SK-N-SH treated with all-trans-retinoic acid at 6 μM for 48 hours (cell line): ENCODE measurements at regions not wholly inside any gene's neighbourhood (a gene's known extent, or its start where the extent isn't known, plus 50 kb on each side); places are given as distances from the start of the nearest gene placed in this dataset.

Experiments
- ATAC-seq: fragments of 200-7000 bp; cut with Tn5 transposase; 3 replicates; pipeline ENCODE4 v1.9.1; 2020; ENCODE audit warnings: mild to moderate bottlenecking, moderate library complexity
- ARNTL ChIP-seq: fragments of 450-650 bp; formaldehyde crosslinking; IDR thresholded peaks from 2 replicates; pipeline ENCODE4 v1.5.0; 2020; ENCODE audit warnings: low read depth, mild to moderate bottlenecking, moderate library complexity, borderline replicate concordance
- BACH2 ChIP-seq: fragments of 250-450 bp; sonication (Bioruptor Pico); IDR thresholded peaks from 2 replicates; pipeline ENCODE4 v1.9.0; 2021; ENCODE audit warnings: mild to moderate bottlenecking, borderline replicate concordance
- CSDC2 ChIP-seq: fragments of 250-450 bp; sonication (Bioruptor Pico); IDR thresholded peaks from 2 replicates; pipeline ENCODE4 v1.5.0; 2020; ENCODE audit warnings: mild to moderate bottlenecking, moderate library complexity
- ESRRG ChIP-seq: fragments of 250-450 bp; sonication (Bioruptor Pico); IDR thresholded peaks from 2 replicates; pipeline ENCODE4 v1.6.1; 2021; ENCODE audit warnings: mild to moderate bottlenecking
- GLIS3 ChIP-seq: fragments of 250-450 bp; sonication (Bioruptor Pico); IDR thresholded peaks from 2 replicates; pipeline ENCODE4 v1.5.0; 2020; ENCODE audit warnings: mild to moderate bottlenecking, moderate library complexity
- ISL1 ChIP-seq: fragments of 250-450 bp; sonication (Bioruptor Pico); IDR thresholded peaks from 2 replicates; pipeline ENCODE4 v2.1.2; 2022; ENCODE audit warnings: mild to moderate bottlenecking, moderate library complexity
- OSR1 ChIP-seq: fragments of 250-450 bp; sonication (Bioruptor Pico); IDR thresholded peaks from 2 replicates; pipeline ENCODE4 v1.8.0; 2022; ENCODE audit warnings: moderate library complexity, mild to moderate bottlenecking, inconsistent platforms
- PPARA ChIP-seq: fragments of 250-450 bp; sonication (Bioruptor Pico); IDR thresholded peaks from 2 replicates; pipeline ENCODE4 v1.5.0; 2020; ENCODE audit warnings: mild to moderate bottlenecking, borderline replicate concordance
- SNAI2 ChIP-seq: fragments of 250-450 bp; sonication (Bioruptor Pico); IDR thresholded peaks from 2 replicates; pipeline ENCODE4 v1.5.0; 2020; ENCODE audit warnings: mild to moderate bottlenecking, moderate library complexity
- TCF4 ChIP-seq: fragments of 250-450 bp; sonication (Bioruptor Pico); IDR thresholded peaks from 2 replicates; pipeline ENCODE4 v1.8.0; 2021; ENCODE audit warnings: mild to moderate bottlenecking, moderate library complexity, borderline replicate concordance
- TOX ChIP-seq: fragments of 250-450 bp; sonication (Bioruptor Pico); IDR thresholded peaks from 2 replicates; pipeline ENCODE4 v1.8.0; 2021; ENCODE audit warnings: mild to moderate bottlenecking, moderate library complexity, borderline replicate concordance
- ZC3H10 ChIP-seq: fragments of 250-450 bp; sonication (Bioruptor Pico); IDR thresholded peaks from 2 replicates; pipeline ENCODE4 v1.5.1; 2021; ENCODE audit warnings: mild to moderate bottlenecking, moderate library complexity
- ZFP3 ChIP-seq: fragments of 250-450 bp; sonication (Bioruptor Pico); IDR thresholded peaks from 2 replicates; pipeline ENCODE4 v1.5.0; 2020; ENCODE audit warnings: mild to moderate bottlenecking, moderate library complexity
- ZFP30 ChIP-seq: fragments of 450-650 bp; formaldehyde crosslinking; IDR thresholded peaks from 2 replicates; pipeline ENCODE4 v1.5.0; 2022; ENCODE audit warnings: mild to moderate bottlenecking, moderate library complexity
- ZNF565 ChIP-seq: fragments of 450-650 bp; formaldehyde crosslinking; conservative IDR thresholded peaks from 2 replicates; pipeline ENCODE4 v1.5.0; 2020; ENCODE audit warnings: low read depth, mild to moderate bottlenecking, moderate library complexity
- ZNF70 ChIP-seq: fragments of 450-650 bp; formaldehyde crosslinking; IDR thresholded peaks from 2 replicates; pipeline ENCODE4 v1.5.0; 2020; ENCODE audit warnings: mild to moderate bottlenecking, moderate library complexity
- ZNF8 ChIP-seq: fragments of 450-650 bp; formaldehyde crosslinking; IDR thresholded peaks from 2 replicates; pipeline ENCODE4 v1.5.0; 2020; ENCODE audit warnings: mild to moderate bottlenecking, moderate library complexity
- TF ChIP-seq, protein P1 (sequence below): fragments of 250-450 bp; sonication (Bioruptor Pico); IDR thresholded peaks from 2 replicates; pipeline ENCODE4 v1.5.1; 2021; ENCODE audit warnings: mild to moderate bottlenecking, moderate library complexity
- TF ChIP-seq, protein P2 (sequence below): fragments of 250-450 bp; sonication (Bioruptor Pico); IDR thresholded peaks from 2 replicates; pipeline ENCODE4 v1.8.0; 2021; ENCODE audit warnings: low read depth, mild to moderate bottlenecking, moderate library complexity, borderline replicate concordance
- TF ChIP-seq, protein P3 (sequence below): fragments of 250-450 bp; sonication (Bioruptor Pico); IDR thresholded peaks from 2 replicates; pipeline ENCODE4 v1.5.1; 2020; ENCODE audit warnings: low read depth, mild to moderate bottlenecking, moderate library complexity
- TF ChIP-seq, protein P4 (sequence below): fragments of 250-450 bp; sonication (Bioruptor Pico); IDR thresholded peaks from 2 replicates; pipeline ENCODE4 v1.5.0; 2020; ENCODE audit warnings: mild to moderate bottlenecking, moderate library complexity

DNA sequence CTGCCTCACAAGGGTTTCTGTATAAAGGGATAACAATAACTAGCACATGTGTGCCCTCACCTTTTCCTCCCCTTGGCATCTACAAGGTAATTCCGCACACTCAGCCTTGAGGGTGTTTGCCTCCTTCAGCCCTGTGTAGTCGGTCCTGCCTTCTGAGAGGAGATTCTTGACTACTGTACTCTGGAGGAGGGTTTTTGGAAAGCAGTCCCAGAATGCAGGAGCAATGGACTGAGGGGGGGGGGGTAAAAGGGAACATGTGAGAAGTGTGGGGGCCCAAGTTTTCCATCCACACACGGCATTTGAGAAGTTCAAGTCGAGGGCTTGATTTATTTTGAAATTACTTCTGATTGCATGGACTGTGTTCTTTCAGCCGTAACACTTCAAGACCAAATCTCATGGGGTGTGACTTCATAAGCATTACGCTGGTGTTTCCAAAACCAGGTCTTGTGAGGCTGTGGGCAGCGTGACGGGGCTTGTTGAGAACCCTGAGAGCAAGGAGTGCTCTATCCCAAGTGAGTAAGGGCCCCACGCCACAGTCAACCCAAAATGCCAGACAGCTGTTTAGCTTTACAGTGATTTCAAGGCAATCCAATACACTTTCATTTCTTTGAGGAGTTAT, 198.7 kb upstream of the MEIS1 start:
- no peak for TF ChIP-seq ZNF70 (CRISPR knock-in tag)
- no peak for TF ChIP-seq SNAI2 (CRISPR knock-in tag)
- TF ChIP-seq ZC3H10 = no peak
- TF ChIP-seq CSDC2 (CRISPR knock-in tag) = no peak
- TF ChIP-seq ARNTL (CRISPR knock-in tag) = no peak
- TF ChIP-seq, protein P1, sequence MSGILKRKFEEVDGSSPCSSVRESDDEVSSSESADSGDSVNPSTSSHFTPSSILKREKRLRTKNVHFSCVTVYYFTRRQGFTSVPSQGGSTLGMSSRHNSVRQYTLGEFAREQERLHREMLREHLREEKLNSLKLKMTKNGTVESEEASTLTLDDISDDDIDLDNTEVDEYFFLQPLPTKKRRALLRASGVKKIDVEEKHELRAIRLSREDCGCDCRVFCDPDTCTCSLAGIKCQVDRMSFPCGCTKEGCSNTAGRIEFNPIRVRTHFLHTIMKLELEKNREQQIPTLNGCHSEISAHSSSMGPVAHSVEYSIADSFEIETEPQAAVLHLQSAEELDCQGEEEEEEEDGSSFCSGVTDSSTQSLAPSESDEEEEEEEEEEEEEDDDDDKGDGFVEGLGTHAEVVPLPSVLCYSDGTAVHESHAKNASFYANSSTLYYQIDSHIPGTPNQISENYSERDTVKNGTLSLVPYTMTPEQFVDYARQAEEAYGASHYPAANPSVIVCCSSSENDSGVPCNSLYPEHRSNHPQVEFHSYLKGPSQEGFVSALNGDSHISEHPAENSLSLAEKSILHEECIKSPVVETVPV (CRISPR knock-in tag) = no peak
- no peak for TF ChIP-seq ISL1
- no peak for TF ChIP-seq ZNF565 (CRISPR knock-in tag)
- TF ChIP-seq, protein P2, sequence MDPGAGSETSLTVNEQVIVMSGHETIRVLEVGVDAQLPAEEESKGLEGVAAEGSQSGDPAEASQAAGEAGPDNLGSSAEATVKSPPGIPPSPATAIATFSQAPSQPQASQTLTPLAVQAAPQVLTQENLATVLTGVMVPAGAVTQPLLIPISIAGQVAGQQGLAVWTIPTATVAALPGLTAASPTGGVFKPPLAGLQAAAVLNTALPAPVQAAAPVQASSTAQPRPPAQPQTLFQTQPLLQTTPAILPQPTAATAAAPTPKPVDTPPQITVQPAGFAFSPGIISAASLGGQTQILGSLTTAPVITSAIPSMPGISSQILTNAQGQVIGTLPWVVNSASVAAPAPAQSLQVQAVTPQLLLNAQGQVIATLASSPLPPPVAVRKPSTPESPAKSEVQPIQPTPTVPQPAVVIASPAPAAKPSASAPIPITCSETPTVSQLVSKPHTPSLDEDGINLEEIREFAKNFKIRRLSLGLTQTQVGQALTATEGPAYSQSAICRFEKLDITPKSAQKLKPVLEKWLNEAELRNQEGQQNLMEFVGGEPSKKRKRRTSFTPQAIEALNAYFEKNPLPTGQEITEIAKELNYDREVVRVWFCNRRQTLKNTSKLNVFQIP (CRISPR knock-in tag) = no peak
- TF ChIP-seq, protein P3, sequence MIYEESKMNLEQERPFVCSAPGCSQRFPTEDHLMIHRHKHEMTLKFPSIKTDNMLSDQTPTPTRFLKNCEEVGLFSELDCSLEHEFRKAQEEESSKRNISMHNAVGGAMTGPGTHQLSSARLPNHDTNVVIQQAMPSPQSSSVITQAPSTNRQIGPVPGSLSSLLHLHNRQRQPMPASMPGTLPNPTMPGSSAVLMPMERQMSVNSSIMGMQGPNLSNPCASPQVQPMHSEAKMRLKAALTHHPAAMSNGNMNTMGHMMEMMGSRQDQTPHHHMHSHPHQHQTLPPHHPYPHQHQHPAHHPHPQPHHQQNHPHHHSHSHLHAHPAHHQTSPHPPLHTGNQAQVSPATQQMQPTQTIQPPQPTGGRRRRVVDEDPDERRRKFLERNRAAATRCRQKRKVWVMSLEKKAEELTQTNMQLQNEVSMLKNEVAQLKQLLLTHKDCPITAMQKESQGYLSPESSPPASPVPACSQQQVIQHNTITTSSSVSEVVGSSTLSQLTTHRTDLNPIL (CRISPR knock-in tag) = no peak
- TF ChIP-seq PPARA = no peak
- no peak for TF ChIP-seq TOX (CRISPR knock-in tag)
- TF ChIP-seq TCF4 (CRISPR knock-in tag) = no peak
- TF ChIP-seq BACH2 (CRISPR knock-in tag) = no peak
- TF ChIP-seq GLIS3 (CRISPR knock-in tag) = no peak
- no peak for TF ChIP-seq ZFP3 (CRISPR knock-in tag)
- no peak for TF ChIP-seq ESRRG (CRISPR knock-in tag)
- no peak for ATAC-seq

DNA sequence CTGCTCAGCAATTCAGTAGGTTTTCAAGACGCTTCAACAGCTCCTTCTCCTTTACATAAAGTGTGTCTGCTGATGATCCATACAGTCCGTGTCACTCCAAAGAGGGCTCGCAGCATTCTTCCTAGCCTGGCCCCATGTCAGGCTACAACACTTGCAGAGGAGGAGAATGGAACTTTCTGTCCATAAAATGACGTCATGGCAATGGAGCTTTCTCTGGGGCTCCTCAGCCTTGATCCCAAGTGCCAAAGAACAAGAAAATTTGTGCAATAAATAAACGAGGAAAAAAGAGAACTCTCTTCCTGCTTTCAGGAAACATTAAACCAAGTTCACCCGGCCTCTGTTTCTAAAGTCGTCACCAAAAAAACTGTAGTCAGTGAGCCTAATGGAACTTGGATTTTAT, 199.5 kb upstream of the MEIS1 start:
- TF ChIP-seq OSR1 (CRISPR knock-in tag) = no peak
- TF ChIP-seq, protein P1 (CRISPR knock-in tag) = no peak
- TF ChIP-seq, protein P4, sequence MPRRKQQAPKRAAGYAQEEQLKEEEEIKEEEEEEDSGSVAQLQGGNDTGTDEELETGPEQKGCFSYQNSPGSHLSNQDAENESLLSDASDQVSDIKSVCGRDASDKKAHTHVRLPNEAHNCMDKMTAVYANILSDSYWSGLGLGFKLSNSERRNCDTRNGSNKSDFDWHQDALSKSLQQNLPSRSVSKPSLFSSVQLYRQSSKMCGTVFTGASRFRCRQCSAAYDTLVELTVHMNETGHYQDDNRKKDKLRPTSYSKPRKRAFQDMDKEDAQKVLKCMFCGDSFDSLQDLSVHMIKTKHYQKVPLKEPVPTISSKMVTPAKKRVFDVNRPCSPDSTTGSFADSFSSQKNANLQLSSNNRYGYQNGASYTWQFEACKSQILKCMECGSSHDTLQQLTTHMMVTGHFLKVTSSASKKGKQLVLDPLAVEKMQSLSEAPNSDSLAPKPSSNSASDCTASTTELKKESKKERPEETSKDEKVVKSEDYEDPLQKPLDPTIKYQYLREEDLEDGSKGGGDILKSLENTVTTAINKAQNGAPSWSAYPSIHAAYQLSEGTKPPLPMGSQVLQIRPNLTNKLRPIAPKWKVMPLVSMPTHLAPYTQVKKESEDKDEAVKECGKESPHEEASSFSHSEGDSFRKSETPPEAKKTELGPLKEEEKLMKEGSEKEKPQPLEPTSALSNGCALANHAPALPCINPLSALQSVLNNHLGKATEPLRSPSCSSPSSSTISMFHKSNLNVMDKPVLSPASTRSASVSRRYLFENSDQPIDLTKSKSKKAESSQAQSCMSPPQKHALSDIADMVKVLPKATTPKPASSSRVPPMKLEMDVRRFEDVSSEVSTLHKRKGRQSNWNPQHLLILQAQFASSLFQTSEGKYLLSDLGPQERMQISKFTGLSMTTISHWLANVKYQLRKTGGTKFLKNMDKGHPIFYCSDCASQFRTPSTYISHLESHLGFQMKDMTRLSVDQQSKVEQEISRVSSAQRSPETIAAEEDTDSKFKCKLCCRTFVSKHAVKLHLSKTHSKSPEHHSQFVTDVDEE (CRISPR knock-in tag) = no peak
- TF ChIP-seq, protein P2 (CRISPR knock-in tag) = no peak
- TF ChIP-seq ZNF565 (CRISPR knock-in tag) = no peak
- TF ChIP-seq TOX (CRISPR knock-in tag) = no peak
- no peak for TF ChIP-seq ZNF8
- no peak for TF ChIP-seq ZFP30
- TF ChIP-seq BACH2 (CRISPR knock-in tag) = no peak
- no peak for ATAC-seq
